Kidney tubule cell (primary cell): ENCODE measurements at regions not wholly inside any gene's neighbourhood (a gene's known extent, or its start where the extent isn't known, plus 50 kb on each side); places are given as distances from the start of the nearest gene placed in this dataset.

Source experiments
- DNase-seq: peaks from one replicate; pipeline ENCODE4 v3.0.0-alpha.2; 2018; ENCODE audit warnings: low spot score

GRCh38 chr7:34275624-34276023 lies 370.3 kb downstream of the BMPER start:
- peak; percentile 15 for DNase-seq

DNA sequence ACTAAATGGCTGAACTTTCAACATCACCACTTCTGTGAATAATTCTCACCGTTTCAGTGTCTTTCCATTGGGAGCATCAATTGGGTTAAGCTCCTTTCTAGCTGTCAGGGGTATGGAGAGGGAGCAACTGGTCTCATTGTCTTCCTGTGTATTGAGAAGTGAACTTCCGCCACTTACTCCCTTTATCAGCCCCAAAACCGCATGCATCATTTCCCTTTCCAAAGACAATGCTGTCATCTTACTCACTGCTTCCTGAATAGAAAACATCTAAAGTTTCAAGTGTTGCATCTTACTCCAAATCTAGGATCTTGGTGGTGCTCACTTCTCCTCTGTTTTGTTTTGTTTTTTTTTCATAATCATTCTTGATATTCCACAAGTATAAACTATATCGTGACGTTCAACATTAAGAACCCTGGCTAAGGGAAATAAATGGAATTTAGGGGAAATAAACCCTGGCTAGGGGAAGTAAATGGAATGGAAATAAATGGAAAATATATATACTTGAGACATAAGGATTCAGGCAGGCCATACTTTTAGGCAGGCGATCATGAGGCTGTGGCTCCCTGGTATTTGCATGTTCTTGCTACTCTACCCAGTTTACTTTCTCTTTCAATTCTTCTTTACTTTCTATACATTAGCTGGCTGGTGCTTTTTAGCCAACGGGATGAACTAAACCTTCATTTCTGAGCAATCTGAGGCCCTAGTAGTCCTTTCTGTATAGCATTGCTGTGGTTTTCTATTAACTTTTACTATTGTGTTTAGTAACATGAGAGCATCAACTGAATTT lies 371.9 kb downstream of the BMPER start:
- no peak for DNase-seq

- no peak for DNase-seq
Measured at GRCh38 chr7:34277803-34278199, 372.5 kb downstream of the BMPER start.

DNA sequence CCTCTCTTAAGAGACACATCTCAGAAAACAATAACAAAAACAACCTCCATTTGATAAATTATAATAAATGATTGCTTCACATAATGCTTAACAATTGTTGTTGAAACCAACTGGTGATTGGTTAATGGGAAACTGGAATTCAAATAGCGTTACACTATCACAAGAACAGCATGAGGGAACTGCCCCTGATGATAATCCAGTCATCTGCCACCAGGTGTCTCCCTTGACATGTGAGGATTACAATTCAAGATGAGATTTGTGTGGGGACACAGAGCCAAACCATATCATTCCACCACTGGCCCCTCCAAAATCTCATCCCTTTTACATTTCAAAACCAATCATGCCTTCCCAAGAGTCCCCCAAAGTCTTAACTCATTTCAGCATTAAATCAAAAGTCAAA lies 375.9 kb downstream of the BMPER start:
- peak; percentile 20 for DNase-seq

- no peak for DNase-seq
Measured at GRCh38 chr7:34282271-34282670, 375.7 kb upstream of the NPSR1 start.

DNA sequence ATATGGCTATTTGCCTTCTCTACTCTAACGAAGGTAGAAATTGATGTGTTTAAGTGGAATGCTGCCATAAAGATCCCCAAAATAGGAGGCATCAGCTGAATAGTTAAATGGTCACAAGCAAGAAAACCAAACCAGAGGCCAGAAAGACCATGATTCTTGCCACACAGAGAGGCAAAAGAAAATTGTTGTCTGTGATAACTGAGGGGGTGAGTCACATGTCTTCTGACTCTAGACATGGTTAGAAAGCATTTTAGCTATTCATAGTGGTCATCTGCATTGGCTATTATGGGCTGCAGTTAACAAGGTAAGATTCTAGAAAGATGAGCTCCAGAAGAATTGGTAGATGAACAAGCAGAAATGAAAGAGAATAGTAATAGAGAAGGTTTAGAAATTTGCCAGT lies 361.4 kb upstream of the NPSR1 start:
- DNase-seq = peak; percentile 39

DNA sequence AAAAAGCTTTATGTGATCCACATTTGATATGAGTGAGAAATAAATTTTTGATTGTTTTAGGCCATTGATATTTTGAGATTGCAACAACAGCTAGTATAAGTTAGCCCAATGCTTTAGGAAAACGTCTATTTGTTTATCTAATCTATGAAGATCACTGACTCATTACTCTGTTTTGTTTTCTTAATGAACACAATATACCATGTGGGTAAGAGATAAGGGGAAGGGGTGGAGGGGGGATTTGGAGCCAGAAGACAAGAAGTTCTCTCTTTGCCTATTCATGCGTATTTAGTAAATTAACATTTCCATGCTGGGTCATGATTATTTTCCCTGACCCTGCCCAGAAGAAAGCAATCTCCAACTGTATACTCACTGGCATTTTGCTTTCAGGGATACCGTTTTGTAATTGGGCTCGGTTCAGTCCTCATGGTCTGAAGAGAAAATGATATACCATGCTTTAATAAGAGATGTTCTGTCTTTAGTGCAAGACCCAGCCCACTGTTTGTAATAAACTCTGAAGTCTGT lies 359.5 kb upstream of the NPSR1 start:
- no peak for DNase-seq

GRCh38 chr7:34299066-34299465 lies 359.0 kb upstream of the NPSR1 start:
- DNase-seq = no peak

DNA sequence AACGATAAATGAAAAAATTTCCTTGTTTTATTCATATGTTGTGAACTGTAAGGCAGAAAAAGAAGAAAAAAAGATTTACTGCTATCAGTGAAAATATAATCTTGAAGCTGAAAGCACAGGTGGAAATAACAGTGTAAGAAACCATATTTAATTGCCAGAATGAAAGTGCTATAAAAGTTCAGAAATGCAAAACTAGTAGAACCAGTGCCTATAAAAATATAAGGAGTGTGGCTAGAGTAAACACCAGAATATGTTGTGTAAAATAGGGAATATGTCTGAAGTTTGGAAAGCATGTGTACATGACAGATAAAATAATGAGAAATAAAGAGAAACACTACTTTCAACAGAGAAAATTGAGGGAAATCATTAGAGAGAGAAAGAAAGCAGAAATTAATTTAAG lies 350.5 kb upstream of the NPSR1 start:
- DNase-seq = no peak

DNA sequence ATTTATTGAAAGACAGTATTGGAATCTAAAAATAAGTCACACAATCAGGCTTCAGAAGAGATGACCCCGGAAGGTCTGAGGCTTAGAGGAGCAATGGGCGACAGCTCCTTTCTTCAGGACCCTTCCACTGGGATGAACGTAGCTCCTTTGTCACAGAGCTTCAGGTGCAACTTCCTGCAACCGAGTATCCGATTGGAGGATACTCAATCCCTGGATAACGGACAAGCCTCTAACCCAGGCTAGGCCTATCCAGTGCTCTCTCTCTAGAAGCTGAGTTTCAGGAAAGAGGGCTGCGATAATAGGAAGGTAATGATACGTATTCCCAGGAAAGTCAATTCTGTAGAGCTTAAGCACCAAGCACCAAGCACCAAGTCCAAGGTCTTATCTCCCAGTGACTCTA lies 349.4 kb upstream of the NPSR1 start:
- no peak for DNase-seq

GRCh38 chr7:34309116-34309515 lies 348.9 kb upstream of the NPSR1 start:
- no peak for DNase-seq

DNA sequence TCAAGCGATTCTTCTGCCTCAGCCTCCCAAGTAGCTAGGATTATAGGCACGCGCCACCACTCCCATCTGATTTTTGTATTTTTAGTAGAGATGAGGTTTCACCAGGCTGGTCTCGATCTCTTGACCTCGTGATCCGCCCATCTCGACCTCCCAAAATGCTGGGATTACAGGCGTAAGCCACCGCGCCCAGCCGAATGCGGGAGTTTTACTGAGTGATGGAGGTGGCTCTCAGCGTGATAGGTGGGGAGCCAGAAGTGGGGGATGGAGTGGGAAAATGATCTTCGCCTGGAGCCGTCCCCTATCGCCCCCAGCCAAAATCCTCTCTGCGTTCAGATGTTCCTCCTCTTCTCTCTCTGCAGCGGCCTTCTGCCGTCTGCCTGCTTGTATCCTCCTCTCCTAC lies 348.4 kb upstream of the NPSR1 start:
- no peak for DNase-seq

GRCh38 chr7:34311591-34311990 lies 346.4 kb upstream of the NPSR1 start:
- no peak for DNase-seq

GRCh38 chr7:34312624-34313023 lies 345.4 kb upstream of the NPSR1 start:
- no peak for DNase-seq

GRCh38 chr7:34313289-34313688 lies 344.7 kb upstream of the NPSR1 start:
- DNase-seq = no peak

DNA sequence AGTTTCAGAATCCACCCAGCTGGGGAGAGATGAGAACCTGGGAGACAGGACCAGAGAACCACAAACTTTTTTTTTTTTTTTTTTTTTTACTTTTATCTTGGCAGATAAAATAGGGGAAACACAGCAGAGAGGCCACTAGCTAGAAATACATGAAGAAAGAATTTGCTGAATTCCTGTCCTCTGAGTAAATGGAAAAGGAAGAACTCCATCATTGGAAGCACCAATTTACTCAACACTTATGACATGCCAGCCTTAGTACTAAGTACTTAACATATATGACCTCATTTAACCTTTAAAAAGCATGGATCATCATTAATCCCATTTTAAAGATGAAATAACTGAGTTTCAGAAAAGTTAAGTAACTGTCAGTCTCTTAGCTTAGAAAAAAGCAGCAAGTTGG lies 343.0 kb upstream of the NPSR1 start:
- DNase-seq = peak; percentile 85

DNA sequence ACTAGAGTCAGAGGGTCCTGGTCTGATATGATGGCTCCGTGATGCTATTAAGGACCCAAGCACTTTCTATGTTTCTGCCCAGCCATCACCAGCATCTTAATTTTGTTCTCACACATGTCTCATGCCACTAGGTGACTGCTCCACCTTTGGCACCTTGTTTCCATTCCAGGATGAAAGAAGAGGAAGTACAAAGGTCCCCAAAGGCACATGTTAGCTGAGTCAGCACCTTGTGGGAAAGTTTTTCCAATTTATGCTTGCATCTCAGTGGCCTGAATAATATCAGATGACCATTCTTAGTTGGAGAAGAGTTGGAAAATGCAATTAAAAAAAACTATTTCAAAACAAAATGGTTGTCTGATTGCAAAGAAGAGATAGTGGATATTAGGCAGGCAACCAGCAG lies 341.0 kb upstream of the NPSR1 start:
- no peak for DNase-seq

DNA sequence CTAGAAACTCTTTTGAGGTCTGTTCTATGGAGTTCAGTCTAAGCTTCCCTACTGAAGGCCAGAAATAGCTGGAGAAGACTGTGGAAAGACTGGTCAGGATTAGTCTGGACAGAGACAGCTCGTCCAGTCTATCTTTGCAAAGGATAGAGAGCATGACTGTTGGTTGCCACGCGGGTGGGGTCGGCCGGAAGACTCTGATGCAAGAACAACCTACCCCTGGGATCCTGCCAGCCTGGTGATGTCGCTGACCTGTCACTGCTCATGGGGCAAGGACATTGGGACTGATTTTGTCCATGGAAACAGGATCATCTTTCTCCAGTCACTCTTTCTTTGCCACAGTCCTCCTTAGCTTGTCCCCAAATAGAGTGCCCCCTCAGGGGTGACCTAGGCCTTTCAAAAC lies 337.6 kb upstream of the NPSR1 start:
- no peak for DNase-seq

DNA sequence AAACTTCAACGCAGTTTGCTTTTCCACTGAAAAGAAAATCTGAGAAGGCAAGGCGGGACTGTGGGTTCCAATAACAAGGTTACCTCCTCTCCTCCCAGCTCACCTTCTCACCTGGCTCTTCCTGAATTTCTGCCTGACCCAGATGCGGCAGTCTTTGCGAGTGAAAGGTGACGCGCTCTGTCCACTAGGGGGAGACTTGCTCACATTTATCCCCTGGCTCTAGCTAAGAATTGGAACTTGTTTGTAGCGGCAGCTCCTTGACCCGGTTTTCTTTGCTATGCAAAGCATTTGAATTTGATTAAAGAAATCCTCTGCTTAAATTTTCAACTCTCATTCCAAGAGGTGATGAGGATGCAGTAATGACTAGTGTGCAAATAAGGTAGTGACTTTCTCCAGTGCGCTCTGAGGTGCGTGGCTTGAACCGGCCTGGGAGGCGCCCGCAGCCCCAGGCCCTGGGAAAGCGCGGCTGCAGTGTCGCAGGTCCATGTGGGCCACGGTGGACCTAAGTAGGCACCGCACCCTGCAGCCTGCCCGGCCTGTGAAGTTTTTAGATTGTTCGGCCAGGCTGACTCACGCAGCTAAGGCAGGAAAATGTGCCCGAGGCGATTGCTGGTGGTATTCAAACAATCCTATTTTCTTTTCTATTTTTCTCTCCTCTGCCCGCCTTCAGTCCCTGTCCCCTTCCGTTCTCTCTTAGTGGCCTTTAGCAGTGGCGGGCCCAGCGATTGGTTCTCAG lies 336.9 kb upstream of the NPSR1 start:
- DNase-seq = peak; percentile 80

- DNase-seq = peak; percentile 13
Measured at GRCh38 chr7:34322841-34323240, 335.2 kb upstream of the NPSR1 start.

DNA sequence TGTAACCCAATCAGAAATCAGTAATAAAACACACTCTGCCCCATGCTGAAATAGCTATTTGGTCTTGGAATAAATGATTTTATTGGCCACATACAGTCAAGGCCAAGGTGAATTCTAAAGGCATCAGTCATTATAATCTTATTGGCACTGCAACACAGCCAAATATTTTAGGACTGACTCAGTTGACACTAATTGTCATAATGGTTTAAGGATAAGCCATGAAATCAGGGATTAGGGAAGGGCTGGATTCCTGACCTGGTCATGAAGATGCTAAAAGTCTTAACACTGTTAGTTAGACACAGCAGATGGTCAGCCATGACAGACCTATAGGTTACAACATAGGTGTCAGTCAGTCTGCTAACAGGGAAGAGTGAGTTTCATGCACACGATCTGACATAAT lies 330.3 kb upstream of the NPSR1 start:
- peak; percentile 67 for DNase-seq

GRCh38 chr7:34330308-34330707 lies 327.7 kb upstream of the NPSR1 start:
- DNase-seq = peak; percentile 78

DNA sequence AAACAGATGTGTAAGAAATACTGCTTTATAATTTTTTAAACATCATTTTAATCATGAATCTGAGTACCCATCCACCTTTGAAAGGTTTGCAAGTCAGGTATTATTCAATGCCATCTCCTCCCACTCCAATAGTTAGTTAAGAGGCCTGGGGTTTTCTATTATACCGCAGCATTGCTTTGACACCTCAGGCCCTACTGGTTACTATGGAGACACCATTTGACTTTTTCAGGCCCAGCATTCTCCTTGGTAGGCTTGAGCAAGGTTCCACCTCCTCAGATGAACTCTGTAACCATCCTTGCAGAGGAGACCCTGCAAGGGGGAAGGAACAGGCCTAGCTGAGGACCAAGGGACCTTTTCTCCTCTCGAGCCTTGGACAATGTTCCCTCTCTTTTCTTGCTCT lies 326.9 kb upstream of the NPSR1 start:
- DNase-seq = no peak
